ENCODE measurements at regions not wholly inside any gene's neighbourhood (a gene's known extent, or its start where the extent isn't known, plus 50 kb on each side); places are given as distances from the start of the nearest gene placed in this dataset.
"Not testable (repeated sequence)": the region's sequence is repeated elsewhere in the genome, so short reads cannot be mapped to it uniquely, and the experiment has no call there.

- DNase-seq (ENCODE audit: low read depth in 4 of 4, low spot score in 3 of 4) = no peak
Observed at GRCh38 chr14:65957631-65958205, 528.5 kb upstream of the CCDC196 start.

GRCh38 chr14:65958664-65959562 is 527.3 kb upstream of the CCDC196 start:
- no peak for DNase-seq (ENCODE audit: low read depth in 4 of 4, low spot score in 3 of 4)

GRCh38 chr14:65959563-65960024 is 526.6 kb upstream of the CCDC196 start:
- DNase-seq (ENCODE audit: low read depth in 4 of 4, low spot score in 3 of 4) = no peak

GRCh38 chr14:65961004-65961403 is 525.2 kb upstream of the CCDC196 start:
- DNase-seq (ENCODE audit: low read depth in 4 of 4, low spot score in 3 of 4) = no peak

DNA sequence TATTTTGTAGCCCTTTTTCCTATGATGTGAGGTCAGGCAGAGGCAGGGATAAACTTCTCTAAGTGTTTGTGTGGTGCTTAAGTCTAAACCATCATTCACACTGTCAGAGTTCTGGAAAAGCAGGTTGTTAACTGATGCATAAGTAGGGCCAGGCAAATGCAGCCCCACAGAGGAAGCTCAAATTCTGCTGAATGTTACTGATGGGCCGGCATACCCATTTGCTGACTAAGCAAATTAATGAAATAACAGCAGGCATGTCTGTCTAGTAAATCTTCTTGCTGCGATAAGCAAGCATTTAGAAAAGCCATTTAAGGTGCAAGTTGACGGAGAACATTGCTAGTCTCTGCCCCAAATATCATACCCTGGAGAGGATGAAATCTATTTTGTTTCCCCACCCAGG is 523.2 kb upstream of the CCDC196 start:
- DNase-seq (ENCODE audit: low read depth in 4 of 4, low spot score in 3 of 4) = no peak

GRCh38 chr14:65964366-65964765 is 521.8 kb upstream of the CCDC196 start:
- no peak for DNase-seq (ENCODE audit: low read depth in 4 of 4, low spot score in 3 of 4)

GRCh38 chr14:65966188-65966587 is 520.0 kb upstream of the CCDC196 start:
- DNase-seq (ENCODE audit: low read depth in 4 of 4, low spot score in 3 of 4) = no peak

GRCh38 chr14:65972346-65972870 is 513.8 kb upstream of the CCDC196 start:
- DNase-seq (ENCODE audit: low read depth in 4 of 4, low spot score in 3 of 4) = no peak

DNA sequence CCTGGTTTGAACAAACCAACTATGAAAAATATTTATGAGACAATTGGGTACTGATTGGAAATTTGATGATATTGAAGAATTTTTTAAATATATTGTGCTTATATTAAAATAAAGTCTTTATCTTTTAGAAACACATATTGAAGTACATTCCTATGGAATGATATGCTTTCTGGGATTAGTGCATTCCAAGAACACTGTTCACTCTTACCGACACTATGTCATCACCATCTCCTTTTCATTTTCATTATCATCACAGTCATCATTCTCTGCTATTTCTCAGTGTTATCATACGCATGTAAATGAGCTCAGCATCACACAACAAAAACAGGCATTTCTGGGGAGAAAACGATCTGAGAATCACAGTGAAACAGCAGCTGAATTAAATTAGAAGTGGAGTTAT is 513.3 kb upstream of the CCDC196 start:
- no peak for DNase-seq (ENCODE audit: low read depth in 4 of 4, low spot score in 3 of 4)

GRCh38 chr14:65975865-65976264 is 510.3 kb upstream of the CCDC196 start:
- DNase-seq (ENCODE audit: low read depth in 4 of 4, low spot score in 3 of 4) = no peak

DNA sequence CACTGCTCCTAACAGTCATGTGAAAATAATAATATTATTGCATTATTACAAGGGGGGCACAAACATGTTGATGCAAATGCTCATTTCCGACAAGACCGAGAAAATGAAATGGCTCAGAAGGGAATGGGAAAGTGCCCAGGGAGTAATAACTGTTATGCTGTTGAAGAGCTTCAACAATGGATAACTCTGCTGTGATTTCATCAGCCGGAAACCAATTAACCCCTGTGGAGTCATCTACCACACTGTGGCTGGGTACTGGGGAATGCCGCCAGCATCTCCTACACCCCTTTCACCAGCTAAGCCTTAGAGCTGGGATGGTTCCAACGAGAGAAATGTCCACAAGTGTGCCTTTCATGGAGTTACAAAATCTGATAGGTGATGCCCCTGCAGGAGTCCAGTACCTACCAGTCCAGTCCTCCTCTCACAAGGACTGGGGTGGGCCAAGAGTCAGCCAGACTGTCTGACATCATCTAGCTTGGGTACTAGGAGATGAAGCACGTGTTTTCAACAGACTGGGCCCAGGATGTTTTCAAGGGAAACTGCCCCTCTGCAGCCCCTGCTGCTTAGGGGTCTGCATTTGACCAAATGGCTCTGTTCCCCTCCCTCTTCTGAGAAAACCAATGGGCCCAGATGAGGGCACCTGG is 509.3 kb upstream of the CCDC196 start:
- DNase-seq (ENCODE audit: low read depth in 4 of 4, low spot score in 3 of 4) = no peak

DNA sequence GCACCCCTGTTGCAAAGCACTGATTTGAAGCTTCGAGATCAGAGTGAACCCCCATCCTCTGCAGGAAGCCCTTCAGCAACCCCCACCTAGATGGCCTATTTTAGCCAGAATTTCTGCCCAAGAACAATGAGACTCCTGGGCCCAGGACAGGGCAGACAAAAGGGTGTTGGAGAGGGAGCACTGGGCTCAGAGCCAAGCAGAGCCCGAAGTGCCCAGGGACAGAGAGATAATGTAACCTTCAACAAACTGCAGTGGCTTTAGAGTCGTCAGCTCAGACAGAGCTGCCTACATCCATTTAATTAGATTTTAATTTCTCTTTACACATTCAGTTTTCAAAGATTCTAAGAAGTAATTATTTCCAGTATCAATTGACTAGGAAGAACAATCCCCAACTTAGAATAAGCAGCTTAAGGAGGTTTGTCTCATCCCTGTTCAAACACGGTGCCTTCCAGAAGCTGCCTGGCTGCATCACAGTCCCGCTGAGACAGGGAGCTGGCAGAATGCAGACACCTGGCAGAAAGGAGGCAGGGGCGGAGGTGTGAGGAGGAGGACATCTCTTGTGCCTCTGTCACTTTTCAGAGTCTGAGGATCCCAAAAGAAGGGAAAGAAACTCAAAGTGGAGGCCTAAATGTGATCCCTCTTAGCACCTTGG is 504.9 kb upstream of the CCDC196 start:
- no peak for DNase-seq (ENCODE audit: low read depth in 4 of 4, low spot score in 3 of 4)

GRCh38 chr14:65986041-65986440 is 500.1 kb upstream of the CCDC196 start:
- DNase-seq (ENCODE audit: low read depth in 4 of 4, low spot score in 3 of 4) = no peak

GRCh38 chr14:65989981-65990380 is 496.2 kb upstream of the CCDC196 start:
- no peak for DNase-seq (ENCODE audit: low read depth in 4 of 4, low spot score in 3 of 4)

DNA sequence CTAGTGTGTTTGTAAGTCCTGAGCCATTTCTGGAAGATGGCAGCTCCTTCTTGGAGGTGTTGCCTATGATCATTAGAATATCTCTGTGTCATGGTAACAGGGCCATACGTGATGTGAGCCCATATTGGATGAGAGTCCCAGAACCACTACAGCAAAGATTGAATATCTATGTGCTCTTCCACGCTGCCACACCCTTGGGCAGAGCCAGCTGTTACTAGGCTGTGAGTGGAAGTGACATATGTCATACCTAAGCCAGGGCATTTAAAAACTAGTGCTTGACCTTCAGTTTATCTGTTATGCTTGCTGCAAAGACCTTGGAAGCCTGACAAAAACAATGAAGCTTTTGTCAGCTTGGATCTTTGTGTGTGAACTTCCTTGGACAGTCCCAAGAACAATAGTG is 495.1 kb upstream of the CCDC196 start:
- DNase-seq (ENCODE audit: low read depth in 4 of 4, low spot score in 3 of 4) = no peak

DNA sequence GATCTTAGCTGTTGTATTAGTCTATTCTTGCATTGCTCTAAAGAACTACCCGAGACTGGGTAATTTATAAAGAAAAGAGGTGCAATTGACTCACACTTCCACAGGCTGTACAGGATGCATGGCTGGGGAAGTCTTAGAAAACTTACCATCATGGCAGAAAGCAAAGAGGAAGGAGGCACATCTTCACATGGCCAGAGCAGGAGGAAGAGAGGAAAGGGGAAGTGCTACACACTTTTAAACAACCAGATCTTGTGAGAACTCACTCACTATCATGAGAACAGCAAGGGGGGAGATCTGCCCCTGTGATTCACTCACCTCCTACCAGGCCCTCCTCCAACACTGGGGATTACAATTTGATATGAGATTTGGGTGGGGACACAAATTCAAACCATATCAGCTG is 494.2 kb upstream of the CCDC196 start:
- not testable (repeated sequence) for DNase-seq (ENCODE audit: low read depth in 4 of 4, low spot score in 3 of 4)

- DNase-seq (ENCODE audit: low read depth in 4 of 4, low spot score in 3 of 4) = no peak
Observed at GRCh38 chr14:65993103-65993502, 493.1 kb upstream of the CCDC196 start.

DNA sequence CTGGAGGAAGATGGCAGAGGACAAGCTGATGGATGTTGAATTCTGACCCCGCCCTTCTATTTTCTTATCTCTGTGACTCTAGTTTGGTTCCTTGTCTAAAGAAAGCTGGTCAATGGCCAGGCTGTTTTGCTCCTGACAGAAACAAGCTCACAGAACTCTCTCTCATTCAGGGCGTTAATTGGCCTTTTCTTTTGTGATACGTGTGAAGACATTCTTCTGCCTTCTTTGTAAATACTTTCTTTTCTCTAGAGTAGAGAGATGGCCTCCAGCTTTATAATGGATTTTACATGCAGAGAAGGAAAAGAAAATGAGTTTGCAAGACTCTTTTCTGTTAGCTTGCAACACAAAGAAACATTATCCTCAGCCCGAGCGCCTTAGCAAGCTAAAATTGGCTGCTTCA is 492.2 kb upstream of the CCDC196 start:
- DNase-seq (ENCODE audit: low read depth in 4 of 4, low spot score in 3 of 4) = no peak

- no peak for DNase-seq (ENCODE audit: low read depth in 4 of 4, low spot score in 3 of 4)
Observed at GRCh38 chr14:65997347-65997746, 488.8 kb upstream of the CCDC196 start.

- no peak for DNase-seq (ENCODE audit: low read depth in 4 of 4, low spot score in 3 of 4)
Observed at GRCh38 chr14:65999865-66000264, 486.3 kb upstream of the CCDC196 start.

DNA sequence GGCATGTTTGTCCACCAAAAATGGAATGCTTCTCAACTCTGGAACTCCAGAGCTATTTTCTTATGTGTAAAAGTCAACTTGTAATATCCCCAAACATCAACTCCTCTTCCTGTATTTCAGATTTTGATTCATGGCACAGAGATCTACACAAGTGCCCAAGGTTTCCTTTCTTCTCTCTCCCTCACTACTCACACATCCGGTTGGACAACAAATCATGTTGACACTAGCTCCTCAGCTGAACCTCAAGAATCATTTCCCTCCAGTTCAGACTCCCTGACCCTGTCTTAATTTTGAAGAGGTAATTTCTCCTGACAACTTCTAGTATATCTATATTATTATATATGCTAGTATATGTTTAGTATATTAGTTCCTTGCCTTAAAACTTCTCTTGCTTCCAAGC is 485.4 kb upstream of the CCDC196 start:
- no peak for DNase-seq (ENCODE audit: low read depth in 4 of 4, low spot score in 3 of 4)

Measured in left renal pelvis (tissue), 4 donors.